HCT116 (cell line): ENCODE measurements at regions not wholly inside any gene's neighbourhood (a gene's known extent, or its start where the extent isn't known, plus 50 kb on each side); places are given as distances from the start of the nearest gene placed in this dataset.

Source experiments
- ATAC-seq: fragments of 200-7000 bp; cut with Tn5 transposase; 2 replicates; pipeline ENCODE4 v1.9.1; 2020; ENCODE audit warnings: mild to moderate bottlenecking, moderate library complexity
- BruUV-seq: library from RNA; stranded (reverse); fragments of 400-500 nt; replicated peaks from 2 replicates; lab custom pipeline; 2021; lab: Mats Ljungman, UMichigan
- CTCF ChIA-PET: fragments of 300-600 bp; sonication (Branson Sonifier 250); formaldehyde crosslinking; loops from one replicate; lab custom pipeline; 2021; ENCODE audit warnings: antibody characterized with exemption; lab: Charles Lee
- POLR2A ChIA-PET: fragments of 300-600, 350-600 bp; sonication (Branson Sonifier 250); formaldehyde crosslinking; loops from one replicate; lab custom pipeline; 2021; ENCODE audit warnings: antibody characterized with exemption; lab: Charles Lee
- RAD21 ChIA-PET, 2 experiments: fragments of 300-600 bp; sonication (Branson Sonifier 250); formaldehyde crosslinking; loops; one replicate each; lab custom pipeline; 2023; ENCODE audit warnings: low total read pairs in 2 of 2; ENCODE audit not compliant: uncharacterized antibody in 2 of 2, unreplicated experiment in 2 of 2, low non-redundant PET in 1 of 2; lab: Charles Lee
- DNase-seq: peaks from one replicate; pipeline ENCODE4 v3.0.0-alpha.2; 2010; ENCODE audit warnings: low read depth, low spot score
- H2AFZ ChIP-seq: fragments of 200-600 bp; shearing (Covaris generic), sonication (generic); 2 replicates; pipeline ENCODE4 v1.6.1; 2017; ENCODE audit warnings: low read depth, mixed run types, mixed read lengths, antibody characterized with exemption, low read length; ENCODE audit not compliant: poor library complexity, severe bottlenecking
- H3K27ac ChIP-seq: 2 replicates; pipeline ENCODE4 v1.5.1; 2012; ENCODE audit warnings: low read depth, low read length
- H3K27me3 ChIP-seq: fragments of 200-600 bp; sonication (generic); 2 replicates; pipeline ENCODE4 v1.6.1; 2016; ENCODE audit warnings: mixed run types, low read length, mixed read lengths; ENCODE audit not compliant: insufficient read depth
- H3K36me3 ChIP-seq, 2 experiments: fragments of 200-500 bp in 1 of 2; fragments of 200-600 bp in 1 of 2; sonication (Bioruptor generic) in 1 of 2; sonication (generic) in 1 of 2; 2 replicates each; pipeline versions ENCODE4 v1.5.1 to v1.6.1; 2014 to 2016; ENCODE audit warnings: low read length in 2 of 2, inconsistent platforms in 1 of 2, mixed read lengths in 1 of 2, mixed run types in 1 of 2; ENCODE audit not compliant: insufficient read depth in 2 of 2, control insufficient read depth in 1 of 2
- H3K4me1 ChIP-seq, 2 experiments: fragments of 200-600 bp in 1 of 2; sonication (generic) in 1 of 2; 2 replicates each; pipeline versions ENCODE4 v1.5.1 to v1.6.1; 2012 to 2017; ENCODE audit warnings: low read length in 2 of 2, inconsistent platforms in 1 of 2, mild to moderate bottlenecking in 1 of 2, mixed read lengths in 1 of 2, mixed run types in 1 of 2, moderate library complexity in 1 of 2; ENCODE audit not compliant: insufficient read depth in 2 of 2, control insufficient read depth in 1 of 2
- H3K4me2 ChIP-seq: fragments of 200-600 bp; sonication (generic); 2 replicates; pipeline ENCODE4 v1.6.1; 2017; ENCODE audit warnings: mixed run types, low read length, mixed read lengths
- H3K4me3 ChIP-seq, 2 experiments: fragments of 200-600 bp in 1 of 2; sonication (generic) in 1 of 2; replicated peaks in 1 of 2; 2 replicates each; pipeline ENCODE4 v1.5.1; 2011 to 2016; ENCODE audit warnings: low read length in 2 of 2, control low read depth in 1 of 2, low read depth in 1 of 2, mild to moderate bottlenecking in 1 of 2, mixed read lengths in 1 of 2, mixed run types in 1 of 2
- H3K79me2 ChIP-seq: fragments of 200-600 bp; sonication (generic); 2 replicates; pipeline ENCODE4 v1.6.1; 2017; ENCODE audit warnings: mild to moderate bottlenecking, mixed run types, low read length, moderate library complexity, mixed read lengths; ENCODE audit not compliant: insufficient read depth
- H3K9ac ChIP-seq: fragments of 200-600 bp; sonication (generic); 2 replicates; pipeline ENCODE4 v1.6.1; 2016; ENCODE audit warnings: low read length, mixed read lengths
- H3K9me2 ChIP-seq: fragments of 200-600 bp; sonication (generic), shearing (Covaris generic); 2 replicates; pipeline ENCODE4 v1.6.1; 2017; ENCODE audit warnings: mixed run types, mild to moderate bottlenecking, moderate library complexity; ENCODE audit not compliant: insufficient read depth
- H3K9me3 ChIP-seq, 2 experiments: fragments of 200-500 bp in 1 of 2; fragments of 200-600 bp in 1 of 2; sonication (Bioruptor generic) in 1 of 2; sonication (generic) in 1 of 2; 2 replicates each; pipeline ENCODE4 v1.6.1; 2014 to 2017; ENCODE audit warnings: low read length in 2 of 2, mixed read lengths in 2 of 2, inconsistent platforms in 1 of 2, low read depth in 1 of 2, mild to moderate bottlenecking in 1 of 2, mixed run types in 1 of 2, moderate library complexity in 1 of 2; ENCODE audit not compliant: control insufficient read depth in 1 of 2, insufficient read depth in 1 of 2
- H4K20me1 ChIP-seq: fragments of 200-600 bp; sonication (generic), shearing (Covaris generic); 2 replicates; pipeline ENCODE4 v1.6.1; 2017; ENCODE audit warnings: mixed run types, mild to moderate bottlenecking, moderate library complexity; ENCODE audit not compliant: insufficient read depth
- ATF3 ChIP-seq: IDR thresholded peaks from 2 replicates; pipeline ENCODE4 v1.6.1; 2012
- CTCF ChIP-seq, 3 experiments: fragments of 200-600 bp in 1 of 3; sonication (generic) in 1 of 3; IDR thresholded peaks in 2 of 3; conservative IDR thresholded peaks in 1 of 3; 2 replicates each; pipeline ENCODE4 v1.5.1; 2012 to 2017; ENCODE audit warnings: low read depth in 2 of 3, low read length in 2 of 3, antibody characterized with exemption in 1 of 3, borderline replicate concordance in 1 of 3, control low read depth in 1 of 3, mild to moderate bottlenecking in 1 of 3, mixed read lengths in 1 of 3, mixed run types in 1 of 3, moderate library complexity in 1 of 3; ENCODE audit not compliant: insufficient read depth in 1 of 3
- ELF1 ChIP-seq: IDR thresholded peaks from 2 replicates; pipeline ENCODE4 v1.6.1; 2012; ENCODE audit warnings: low read depth, borderline replicate concordance
- JUND ChIP-seq: IDR thresholded peaks from 2 replicates; pipeline ENCODE4 v1.6.1; 2012
- POLR2AphosphoS5 ChIP-seq: IDR thresholded peaks from 2 replicates; pipeline ENCODE4 v1.6.1; 2011; ENCODE audit warnings: mild to moderate bottlenecking, low read depth, low read length, moderate library complexity
- RAD21 ChIP-seq: IDR thresholded peaks from 2 replicates; pipeline ENCODE4 v1.6.1; 2012; ENCODE audit warnings: low read depth, mild to moderate bottlenecking
- SIN3A ChIP-seq: IDR thresholded peaks from 2 replicates; pipeline ENCODE4 v1.6.1; 2012; ENCODE audit warnings: low read depth
- SRF ChIP-seq: IDR thresholded peaks from 2 replicates; pipeline ENCODE4 v1.6.1; 2012; ENCODE audit warnings: low read depth
- intact Hi-C: fragments of 100-400 bp; cut with micrococcal nuclease; formaldehyde crosslinking; loops from 2 replicates; pipeline ENCODE4 v1.10.0; 2022

DNA sequence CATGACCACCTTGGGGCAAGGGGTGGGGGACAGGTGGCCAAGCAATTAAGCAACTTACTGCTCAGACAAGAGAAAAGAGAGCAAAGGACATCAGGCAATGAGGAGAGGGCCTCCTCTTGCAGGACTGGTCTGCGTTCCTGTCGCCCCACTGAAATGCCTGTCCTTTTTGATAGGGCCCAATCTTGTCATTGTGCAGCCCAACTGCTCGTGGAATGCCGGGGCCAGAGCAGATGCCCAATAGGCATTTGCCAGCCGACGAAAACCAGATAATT, 104.5 kb upstream of the SH3BP4 start (continued):
- TF ChIP-seq CTCF (IDR thresholded peaks at IDR 0.05 in 2 of 3, conservative IDR thresholded peaks at IDR 0.05 in 1 of 3; ENCODE audit: borderline replicate concordance in 1 of 3, insufficient read depth in 1 of 3, low read depth in 2 of 3, low read length in 2 of 3) = no peak
- TF ChIP-seq JUND = no peak
- TF ChIP-seq ELF1 = no peak

GRCh38 chr2:234846599-234847363, 105.0 kb upstream of the SH3BP4 start:
- no peak overlapping the region for H3K4me3 ChIP-seq
- H3K9me3 ChIP-seq = no peaks in the 10 kb centered on the region
- ChIA-PET POLR2A (no interaction called here), CTCF (no interaction called here), RAD21 (no interaction called here)
- H2AFZ ChIP-seq = no peak overlapping the region
- H3K36me3 ChIP-seq = no peaks in the 10 kb centered on the region
- no peaks in the 10 kb centered on the region for H3K27me3 ChIP-seq
- H3K4me2 ChIP-seq = no peak overlapping the region
- no peak for TF ChIP-seq POLR2AphosphoS5
- no peak for TF ChIP-seq SRF
- no peak for TF ChIP-seq RAD21
- TF ChIP-seq JUND = no peak
- TF ChIP-seq SIN3A = no peak
- no peak for TF ChIP-seq ATF3
- intact Hi-C loops = no loop called here
- peaks cover 0 to 8% of the 10 kb centered on the region in 2 experiments; a peak in 2 of 4 replicates for H3K4me1 ChIP-seq
- no peaks in the 10 kb centered on the region for H3K79me2 ChIP-seq
- H4K20me1 ChIP-seq = no peaks in the 10 kb centered on the region
- no peak overlapping the region for H3K27ac ChIP-seq
- no peak overlapping the region for H3K9ac ChIP-seq
- DNase-seq (no peak), ATAC-seq (no peak)
- H3K9me2 ChIP-seq = no peaks in the 10 kb centered on the region
- BruUV-seq = no TSS peak
